DND-41 (cell line): ENCODE measurements at regions not wholly inside any gene's neighbourhood (a gene's known extent, or its start where the extent isn't known, plus 50 kb on each side); places are given as distances from the start of the nearest gene placed in this dataset.

ENCODE experiments used
- ATAC-seq: fragments of 200-7000 bp; cut with Tn5 transposase; 3 replicates; pipeline ENCODE4 v1.9.1; 2021; ENCODE audit warnings: low read depth; ENCODE audit not compliant: insufficient read depth
- DNase-seq: peaks from one replicate; pipeline ENCODE4 v3.0.0-alpha.2; 2020
- H2AFZ ChIP-seq: 2 replicates; pipeline ENCODE4 v1.6.0; 2012; ENCODE audit warnings: low read depth, low read length
- H3K27ac ChIP-seq: 2 replicates; pipeline ENCODE4 v1.5.1; 2012; ENCODE audit warnings: low read length, inconsistent platforms
- H3K27me3 ChIP-seq: fragments of 200-600 bp; sonication (generic); 2 replicates; pipeline ENCODE4 v1.6.0; 2012; ENCODE audit warnings: low read length, mild to moderate bottlenecking, inconsistent platforms; ENCODE audit not compliant: insufficient read depth, poor library complexity
- H3K36me3 ChIP-seq: 2 replicates; pipeline ENCODE4 v1.5.1; 2012; ENCODE audit warnings: low read length, inconsistent platforms; ENCODE audit not compliant: insufficient read depth
- H3K4me1 ChIP-seq: 2 replicates; pipeline ENCODE4 v1.5.1; 2012; ENCODE audit warnings: mild to moderate bottlenecking, low read length; ENCODE audit not compliant: insufficient read depth
- H3K4me2 ChIP-seq: 2 replicates; pipeline ENCODE4 v1.6.0; 2012; ENCODE audit warnings: mild to moderate bottlenecking, moderate library complexity, low read length, inconsistent platforms; ENCODE audit not compliant: insufficient read depth
- H3K4me3 ChIP-seq, 2 experiments: fragments of 200-600 bp in 1 of 2; shearing (Covaris generic) in 1 of 2; 2 replicates each; pipeline ENCODE4 v1.5.1; 2012 to 2016; ENCODE audit warnings: inconsistent platforms in 2 of 2, low read length in 2 of 2, mild to moderate bottlenecking in 2 of 2, low read depth in 1 of 2, moderate library complexity in 1 of 2
- H3K79me2 ChIP-seq: 2 replicates; pipeline ENCODE4 v1.6.0; 2012; ENCODE audit warnings: low read length, inconsistent platforms; ENCODE audit not compliant: insufficient read depth
- H3K9ac ChIP-seq: 2 replicates; pipeline ENCODE4 v1.6.0; 2012; ENCODE audit warnings: low read depth, mild to moderate bottlenecking, inconsistent platforms, low read length, moderate library complexity
- H3K9me3 ChIP-seq: 2 replicates; pipeline ENCODE4 v1.5.1; 2012; ENCODE audit warnings: low read length, moderate library complexity, mild to moderate bottlenecking, inconsistent platforms; ENCODE audit not compliant: insufficient read depth, severe bottlenecking
- H4K20me1 ChIP-seq: 2 replicates; pipeline ENCODE4 v1.6.0; 2012; ENCODE audit warnings: low read length; ENCODE audit not compliant: insufficient read depth
- CTCF ChIP-seq: IDR thresholded peaks from 2 replicates; pipeline ENCODE4 v1.5.1; 2012; ENCODE audit warnings: borderline replicate concordance, low read length, moderate library complexity, mild to moderate bottlenecking; ENCODE audit not compliant: poor library complexity, severe bottlenecking; ENCODE audit errors: extremely low read depth
- EZH2 ChIP-seq: IDR thresholded peaks from 3 replicates; pipeline ENCODE4 v1.6.1; 2012; ENCODE audit warnings: borderline replicate concordance, low read depth, mild to moderate bottlenecking, moderate library complexity, low read length, inconsistent platforms; ENCODE audit not compliant: severe bottlenecking

GRCh38 chr1:228906223-228906860 is 171.1 kb downstream of the RHOU start:
- Histone ChIP-seq H3K9me3 (no peaks in the 10 kb centered on the region), H3K4me1 (no peaks in the 10 kb centered on the region), H3K27ac (no peak overlapping the region), H3K79me2 (no peaks in the 10 kb centered on the region), H3K9ac (no peak overlapping the region), H3K27me3 (peaks cover 2% of the 10 kb centered on the region), H3K36me3 (no peaks in the 10 kb centered on the region), H3K4me3 (no peak overlapping the region), H3K4me2 (no peak overlapping the region), H2AFZ (no peak overlapping the region), H4K20me1 (no peaks in the 10 kb centered on the region)
- ATAC-seq (no peak), DNase-seq (no peak)
- TF ChIP-seq EZH2 (no peak), CTCF (no peak)

GRCh38 chr1:228911225-228912210 is 176.2 kb downstream of the RHOU start:
- no peak overlapping the region for H3K4me2 ChIP-seq
- no peak overlapping the region for H3K27ac ChIP-seq
- H3K4me1 ChIP-seq, result no peaks in the 10 kb centered on the region
- H4K20me1 ChIP-seq, result no peaks in the 10 kb centered on the region
- ATAC-seq (no peak), DNase-seq (no peak)
- H3K79me2 ChIP-seq, result no peaks in the 10 kb centered on the region
- no peak overlapping the region for H3K4me3 ChIP-seq
- no peak overlapping the region for H3K9ac ChIP-seq
- H3K27me3 ChIP-seq, result peaks cover 5% of the 10 kb centered on the region
- no peak for TF ChIP-seq CTCF
- TF ChIP-seq EZH2, result no peak
- H3K9me3 ChIP-seq, result no peaks in the 10 kb centered on the region
- H2AFZ ChIP-seq, result no peak overlapping the region
- H3K36me3 ChIP-seq, result no peaks in the 10 kb centered on the region

- H3K27me3 ChIP-seq, result peaks cover 5% of the 10 kb centered on the region
- no peaks in the 10 kb centered on the region for H3K79me2 ChIP-seq
- H3K27ac ChIP-seq, result no peak overlapping the region
These were observed 178.5 kb downstream of the RHOU start for GRCh38 chr1:228913626-228914414.

More at GRCh38 chr1:228913626-228914414, 178.5 kb downstream of the RHOU start:
- H3K4me1 ChIP-seq, result no peaks in the 10 kb centered on the region
- H3K9ac ChIP-seq, result no peak overlapping the region
- H2AFZ ChIP-seq, result no peak overlapping the region
- no peaks in the 10 kb centered on the region for H4K20me1 ChIP-seq
- ATAC-seq (no peak), DNase-seq (no peak)
- no peak overlapping the region for H3K4me3 ChIP-seq
- no peaks in the 10 kb centered on the region for H3K36me3 ChIP-seq
- no peak overlapping the region for H3K4me2 ChIP-seq
- no peaks in the 10 kb centered on the region for H3K9me3 ChIP-seq
- TF ChIP-seq CTCF, result no peak
- no peak for TF ChIP-seq EZH2
